ENCODE measurements at regions not wholly inside any gene's neighbourhood (a gene's known extent, or its start where the extent isn't known, plus 50 kb on each side); places are given as distances from the start of the nearest gene placed in this dataset.

DNA sequence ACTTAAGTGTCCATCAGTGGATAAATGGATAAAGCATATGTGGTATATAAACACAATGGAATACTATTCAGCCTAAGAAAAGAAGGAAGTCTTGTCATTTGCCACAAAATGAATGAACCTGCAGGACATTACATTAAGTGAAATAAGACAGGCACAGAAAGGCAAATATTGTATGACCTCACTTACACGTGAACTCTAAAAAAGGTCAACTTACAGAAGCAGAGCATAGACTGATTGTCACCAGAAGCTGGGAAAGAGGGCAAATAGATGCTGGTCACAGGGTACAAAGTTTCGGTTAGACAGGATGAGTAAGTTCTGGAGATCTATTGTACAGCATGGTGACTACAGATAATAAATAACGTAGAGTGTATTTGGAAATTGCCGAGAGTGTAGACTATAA, 247.7 kb downstream of the RAB28 start:
- Histone ChIP-seq H3K4me3 (no peak overlapping the region), H3K27me3 (no peaks in the 10 kb centered on the region), H3K36me3 (no peaks in the 10 kb centered on the region), H3K27ac (no peak overlapping the region), H3K9me3 (peaks cover 0 to 7% (median 0%) of the 10 kb centered on the region in 4 donors), H3K4me1 (no peaks in the 10 kb centered on the region)
- DNase-seq (ENCODE audit: low spot score in 2 of 2): no peak
- TF ChIP-seq, protein P1, sequence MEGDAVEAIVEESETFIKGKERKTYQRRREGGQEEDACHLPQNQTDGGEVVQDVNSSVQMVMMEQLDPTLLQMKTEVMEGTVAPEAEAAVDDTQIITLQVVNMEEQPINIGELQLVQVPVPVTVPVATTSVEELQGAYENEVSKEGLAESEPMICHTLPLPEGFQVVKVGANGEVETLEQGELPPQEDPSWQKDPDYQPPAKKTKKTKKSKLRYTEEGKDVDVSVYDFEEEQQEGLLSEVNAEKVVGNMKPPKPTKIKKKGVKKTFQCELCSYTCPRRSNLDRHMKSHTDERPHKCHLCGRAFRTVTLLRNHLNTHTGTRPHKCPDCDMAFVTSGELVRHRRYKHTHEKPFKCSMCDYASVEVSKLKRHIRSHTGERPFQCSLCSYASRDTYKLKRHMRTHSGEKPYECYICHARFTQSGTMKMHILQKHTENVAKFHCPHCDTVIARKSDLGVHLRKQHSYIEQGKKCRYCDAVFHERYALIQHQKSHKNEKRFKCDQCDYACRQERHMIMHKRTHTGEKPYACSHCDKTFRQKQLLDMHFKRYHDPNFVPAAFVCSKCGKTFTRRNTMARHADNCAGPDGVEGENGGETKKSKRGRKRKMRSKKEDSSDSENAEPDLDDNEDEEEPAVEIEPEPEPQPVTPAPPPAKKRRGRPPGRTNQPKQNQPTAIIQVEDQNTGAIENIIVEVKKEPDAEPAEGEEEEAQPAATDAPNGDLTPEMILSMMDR (IDR thresholded peaks at IDR 0.05): no peak
- TF ChIP-seq POLR2A (IDR thresholded peaks at IDR 0.05) (no peak), EP300 (IDR thresholded peaks at IDR 0.05) (no peak)
- 72 to 78% methylated on average over 4 of the region's 4 CpGs for WGBS, 2 donors

DNA sequence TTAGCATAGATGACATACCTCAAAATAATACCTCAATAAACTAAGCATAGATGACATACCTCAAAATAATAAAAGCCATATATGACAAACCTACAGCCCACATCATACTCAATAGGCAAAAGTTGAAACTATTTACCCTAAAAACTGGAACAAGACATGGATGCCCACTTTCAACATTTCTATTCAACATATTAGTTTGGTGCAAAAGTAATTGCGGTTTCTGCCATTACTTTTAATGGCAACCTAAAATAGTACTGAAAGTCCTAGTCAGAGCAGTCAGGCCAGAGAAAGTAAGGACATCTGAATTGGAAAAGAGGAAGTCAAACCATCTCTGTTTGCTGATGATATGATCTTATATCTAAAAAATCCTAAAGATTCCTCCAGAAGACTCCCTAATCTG, 250.4 kb downstream of the RAB28 start:
- Histone ChIP-seq H3K27me3 (no peaks in the 10 kb centered on the region), H3K4me3 (no peak overlapping the region), H3K27ac (no peak overlapping the region), H3K4me1 (no peaks in the 10 kb centered on the region), H3K36me3 (no peaks in the 10 kb centered on the region), H3K9me3 (peaks cover 0 to 24% (median 0%) of the 10 kb centered on the region in 4 donors)
- WGBS, 2 donors: 84 to 98% methylated on average over 1 of the region's 1 CpG
- no peak for TF ChIP-seq EP300 (IDR thresholded peaks at IDR 0.05)
- TF ChIP-seq, protein P1 (IDR thresholded peaks at IDR 0.05): no peak
- DNase-seq (ENCODE audit: low spot score in 2 of 2): no peak

DNA sequence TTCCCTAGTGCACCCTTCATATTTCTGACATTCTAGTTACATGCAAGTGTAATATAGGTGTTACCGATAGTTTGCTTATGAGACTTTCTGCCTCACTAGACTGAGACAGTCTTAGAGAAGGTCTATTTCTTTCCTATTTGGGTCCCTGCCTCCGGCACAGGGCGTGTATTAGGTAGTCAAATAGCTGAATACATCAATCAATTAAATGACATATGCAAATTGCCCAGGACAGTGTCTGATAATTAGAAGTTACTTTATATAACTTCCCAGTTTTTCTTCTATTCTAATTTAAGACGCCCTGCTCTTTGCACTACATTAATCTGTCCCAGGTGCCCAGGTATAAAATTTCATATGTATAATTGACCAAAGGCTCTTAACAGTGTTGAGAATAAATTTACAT, 264.2 kb downstream of the RAB28 start:
- DNase-seq (ENCODE audit: low spot score in 2 of 2): no peak
- peaks cover 0 to 11% (median 5%) of the 10 kb centered on the region in 4 donors for H3K4me1 ChIP-seq
- H3K9me3 ChIP-seq: peaks cover 0 to 6% (median 0%) of the 10 kb centered on the region in 4 donors
- no peak overlapping the region for H3K4me3 ChIP-seq
- H3K27me3 ChIP-seq: no peaks in the 10 kb centered on the region
- TF ChIP-seq EP300 (IDR thresholded peaks at IDR 0.05) (no peak), POLR2A (IDR thresholded peaks at IDR 0.05) (no peak)
- TF ChIP-seq, protein P1 (IDR thresholded peaks at IDR 0.05): no peak
- 96 to 99% methylated on average over 4 of the region's 4 CpGs for WGBS, 2 donors
- no peaks in the 10 kb centered on the region for H3K36me3 ChIP-seq
- no peak overlapping the region for H3K27ac ChIP-seq

DNA sequence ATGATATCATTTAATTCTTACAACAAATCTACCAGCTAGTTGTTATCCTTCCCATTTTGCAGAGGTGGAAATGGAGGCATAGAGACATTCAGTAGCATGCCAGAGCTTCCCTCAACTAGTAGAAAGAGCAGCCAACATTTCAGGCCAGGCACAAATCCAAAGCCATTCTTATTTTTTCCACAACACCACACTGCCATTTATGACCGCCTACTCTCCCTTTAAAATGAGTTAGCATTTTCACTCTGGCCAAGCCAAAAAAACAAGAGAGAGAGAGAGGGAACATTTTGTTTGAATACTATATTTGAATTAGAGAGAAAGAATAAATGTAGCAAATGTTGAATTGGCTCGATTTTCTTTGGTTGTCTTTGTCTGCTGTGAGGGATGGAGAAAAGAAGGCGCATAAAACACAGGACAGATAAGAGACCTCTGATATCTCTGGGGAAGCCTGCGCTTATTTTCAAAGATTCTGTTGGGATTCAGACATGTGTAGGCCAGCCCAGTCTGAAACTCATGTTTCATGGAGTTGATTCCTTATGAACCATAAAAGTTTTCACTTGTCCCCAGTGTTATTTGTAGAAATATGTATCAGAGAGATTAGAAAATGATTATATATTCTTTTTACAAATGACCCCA, 265.7 kb downstream of the RAB28 start:
- no peak for DNase-seq (ENCODE audit: low spot score in 2 of 2)
- Histone ChIP-seq H3K36me3 (no peaks in the 10 kb centered on the region), H3K27ac (peak overlapping the region in 2 of 4 donors; percentile 55 to 70), H3K9me3 (peaks cover 0 to 6% (median 0%) of the 10 kb centered on the region in 4 donors), H3K4me3 (no peak overlapping the region), H3K27me3 (no peaks in the 10 kb centered on the region), H3K4me1 (peaks cover 0 to 11% (median 5%) of the 10 kb centered on the region in 4 donors)
- TF ChIP-seq POLR2A (IDR thresholded peaks at IDR 0.05) (no peak), EP300 (IDR thresholded peaks at IDR 0.05) (peak in 1 of 2 donors; percentile 52)
- TF ChIP-seq, protein P1 (IDR thresholded peaks at IDR 0.05): no peak
- 22 to 30% methylated on average over 4 of the region's 4 CpGs for WGBS, 2 donors

DNA sequence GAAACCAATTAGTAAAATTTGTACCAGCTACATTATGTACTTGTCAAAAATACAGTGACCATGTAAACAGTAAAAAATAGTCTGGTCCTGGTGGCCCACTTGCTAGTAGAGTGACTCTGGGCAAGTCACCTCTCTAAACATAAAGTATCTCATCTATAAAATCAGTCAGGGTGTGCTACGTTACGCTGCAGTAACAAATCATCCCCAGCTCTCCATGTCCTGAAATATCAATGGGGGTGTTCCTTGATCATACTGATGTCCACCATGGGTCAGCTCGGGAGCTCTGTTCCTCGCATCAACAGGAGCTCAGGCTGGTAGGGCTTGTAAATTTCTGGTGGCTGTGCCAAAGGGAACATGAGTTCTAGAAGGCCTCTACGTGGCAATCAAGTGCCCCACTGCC, 268.6 kb downstream of the RAB28 start:
- WGBS, 2 donors: 83 to 98% methylated on average over 5 of the region's 5 CpGs
- no peak for DNase-seq (ENCODE audit: low spot score in 2 of 2)
- Histone ChIP-seq H3K9me3 (peaks cover 0 to 6% (median 0%) of the 10 kb centered on the region in 4 donors), H3K36me3 (no peaks in the 10 kb centered on the region), H3K27me3 (no peaks in the 10 kb centered on the region), H3K27ac (no peak overlapping the region), H3K4me1 (peaks cover 0 to 11% (median 5%) of the 10 kb centered on the region in 4 donors), H3K4me3 (no peak overlapping the region)
- no peak for TF ChIP-seq POLR2A (IDR thresholded peaks at IDR 0.05)
- TF ChIP-seq, protein P1 (IDR thresholded peaks at IDR 0.05): no peak
- no peak for TF ChIP-seq EP300 (IDR thresholded peaks at IDR 0.05)

Measured in tibial nerve (tissue), 4 donors.